Activated CD4-positive, alpha-beta T cell treated with anti-CD3 and anti-CD28 coated beads for 48 hours (primary cell): ENCODE measurements at regions not wholly inside any gene's neighbourhood (a gene's known extent, or its start where the extent isn't known, plus 50 kb on each side); places are given as distances from the start of the nearest gene placed in this dataset.

ENCODE experiments used
- DNase-seq: peaks from one replicate; pipeline ENCODE4 v3.0.0-alpha.2; 2020

DNA sequence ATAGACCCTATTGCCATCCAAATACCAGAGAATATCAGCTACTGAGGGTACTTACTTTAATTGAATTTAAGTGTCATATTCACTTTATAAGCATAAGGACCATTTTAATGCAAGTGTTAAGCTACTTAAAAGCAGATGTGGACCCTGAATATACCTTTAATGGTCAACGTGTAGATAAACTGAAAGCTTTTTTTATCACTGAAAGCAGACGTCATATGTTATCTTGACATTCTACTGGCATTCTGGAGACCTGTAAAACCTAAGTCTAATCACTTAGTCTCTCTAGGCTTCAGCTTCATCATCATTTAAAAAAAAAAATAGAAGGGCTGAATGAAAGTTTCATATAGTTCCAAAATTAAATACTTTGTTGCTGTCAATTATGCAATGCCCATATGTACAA is 116.5 kb downstream of the ELAPOR2 start:
- no peak for DNase-seq

- no peak for DNase-seq
Observed at GRCh38 chr7:86942081-86942480, 117.4 kb downstream of the ELAPOR2 start.

GRCh38 chr7:86939197-86939814 is 120.1 kb downstream of the ELAPOR2 start:
- DNase-seq, result peak; percentile 45

GRCh38 chr7:86937363-86937878 is 122.0 kb downstream of the ELAPOR2 start:
- DNase-seq, result no peak

GRCh38 chr7:86933295-86933845 is 126.1 kb downstream of the ELAPOR2 start:
- DNase-seq, result no peak

DNA sequence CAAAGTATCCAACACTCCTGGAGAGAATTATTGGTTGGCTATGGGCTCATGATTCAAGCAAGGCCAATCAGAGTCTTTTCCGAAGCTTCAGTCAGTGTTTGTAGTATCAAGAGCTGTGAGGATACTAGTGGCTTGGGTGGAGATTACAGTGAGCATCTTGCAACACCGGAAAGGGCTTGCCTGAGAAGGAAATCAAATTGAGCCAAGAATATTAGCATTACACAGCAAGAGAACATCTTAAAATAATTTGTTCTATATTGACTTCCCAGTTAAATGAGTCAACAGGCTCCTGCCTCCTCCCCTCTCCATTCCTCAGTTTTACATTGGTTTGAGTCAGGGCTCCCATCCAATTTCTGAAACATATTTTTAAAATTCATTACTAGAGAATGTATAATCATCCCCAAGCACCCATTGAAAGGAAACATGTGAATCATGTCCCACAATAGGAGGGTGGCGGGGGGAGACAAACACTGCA is 127.4 kb downstream of the ELAPOR2 start:
- DNase-seq, result peak; percentile 37

DNA sequence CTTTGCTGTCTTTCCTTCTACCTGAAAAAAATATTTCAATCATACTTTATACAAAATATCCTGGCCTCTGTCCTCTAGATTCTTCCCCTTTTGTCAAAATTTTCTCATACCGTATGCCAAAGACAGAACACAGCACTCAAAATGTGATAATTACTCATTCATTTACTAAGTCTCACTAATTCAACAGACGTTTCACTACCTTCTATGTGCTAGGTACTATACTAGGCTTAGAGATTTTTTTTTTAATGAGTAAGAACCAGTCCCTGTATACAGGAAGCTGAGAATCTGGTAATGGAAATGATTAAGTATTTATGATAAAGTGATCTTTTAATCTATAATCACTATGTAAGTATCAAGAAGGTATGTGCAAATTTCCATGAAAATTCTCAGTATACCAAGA is 128.0 kb downstream of the ELAPOR2 start:
- no peak for DNase-seq

DNA sequence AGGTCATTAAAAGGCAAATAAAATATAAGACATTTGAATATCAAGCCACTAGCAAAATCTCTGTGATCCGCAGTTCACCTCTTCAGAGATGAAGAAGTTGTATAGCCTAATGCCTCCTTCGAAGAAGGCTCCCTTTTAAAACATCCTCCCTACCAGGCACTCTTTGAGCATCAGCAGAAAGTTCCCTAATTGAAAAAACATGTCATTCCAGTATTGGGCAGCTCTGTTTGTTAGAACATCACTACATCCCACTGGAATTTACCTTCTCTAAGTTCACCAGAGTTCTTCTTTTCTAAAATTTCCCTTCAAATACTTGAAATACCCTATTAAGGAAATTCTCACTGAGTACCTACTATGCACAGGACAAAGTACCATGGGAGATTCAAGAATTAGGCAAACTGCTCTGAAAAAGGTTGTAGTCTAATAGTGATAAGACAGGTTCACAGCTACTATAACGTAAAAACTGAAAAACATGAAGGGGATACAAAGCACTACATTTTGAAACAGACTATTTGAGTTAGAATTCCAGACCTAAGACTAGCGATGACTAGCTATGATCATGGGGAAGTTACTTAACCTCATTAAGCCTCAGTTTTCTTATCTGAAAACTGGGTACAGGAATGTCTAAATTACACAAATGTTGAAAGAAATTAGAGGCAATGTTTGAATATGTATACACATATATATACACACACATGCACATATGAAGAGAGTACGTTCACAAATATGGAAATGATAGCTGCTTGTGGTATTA is 128.7 kb downstream of the ELAPOR2 start:
- DNase-seq, result no peak

DNA sequence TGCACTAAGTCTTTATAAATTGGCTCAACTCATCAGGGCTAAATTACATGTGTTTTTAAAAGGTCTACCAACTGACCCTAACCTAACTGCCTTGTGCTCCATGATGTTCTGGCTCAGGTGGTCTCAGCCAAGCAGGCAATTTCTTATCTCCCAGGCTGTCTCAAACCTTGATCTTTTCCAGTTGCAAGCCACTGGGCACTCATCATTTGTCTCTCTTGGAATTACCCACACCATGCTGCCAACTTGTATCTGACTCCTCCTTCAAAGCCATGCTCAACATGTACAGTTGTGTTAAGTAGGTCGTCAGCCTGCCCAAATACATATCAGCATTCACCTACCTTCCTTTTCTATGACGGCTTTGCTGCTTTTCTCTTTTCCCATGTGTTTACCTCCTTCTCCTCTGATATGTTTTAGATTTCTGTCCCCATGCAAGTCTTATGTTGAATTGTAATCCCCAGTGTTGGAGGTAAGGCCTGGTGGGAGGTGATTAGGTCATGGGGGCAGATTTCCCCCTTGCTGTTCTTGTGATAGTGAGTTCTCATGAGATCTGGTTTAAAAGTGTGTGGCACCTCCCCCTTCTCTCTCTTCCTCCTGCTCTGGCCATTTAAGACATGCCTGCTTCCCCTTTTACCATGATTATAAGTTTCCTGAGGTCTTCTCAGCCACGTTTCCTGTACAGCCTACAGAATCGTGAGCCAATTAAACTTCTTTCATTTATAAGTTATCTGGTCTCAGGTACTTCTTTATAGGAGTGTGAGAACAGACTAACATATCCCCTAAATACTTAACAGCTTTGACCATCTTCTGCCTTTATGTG is 130.0 kb downstream of the ELAPOR2 start:
- no peak for DNase-seq

- no peak for DNase-seq
Observed at GRCh38 chr7:86928308-86928707, 131.1 kb downstream of the ELAPOR2 start.

DNA sequence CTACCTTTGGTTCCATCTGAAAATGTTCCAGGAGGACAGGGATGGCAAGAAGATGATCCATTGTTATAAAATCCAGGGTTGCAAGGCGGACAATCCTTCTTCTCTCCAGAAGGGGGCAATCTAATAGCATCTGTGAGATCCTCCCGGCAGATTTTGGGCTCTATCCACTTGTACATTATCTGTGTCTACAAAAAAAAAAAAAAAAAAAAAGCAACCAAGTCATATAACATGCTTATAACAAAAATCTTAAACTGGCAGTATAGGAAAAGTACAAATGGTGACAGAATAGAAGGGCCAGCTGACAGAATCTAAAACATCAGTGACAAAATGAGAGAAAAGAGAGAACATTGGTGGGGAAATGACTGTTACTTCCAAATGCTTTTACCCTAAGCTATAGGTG is 132.7 kb downstream of the ELAPOR2 start:
- DNase-seq, result peak; percentile 29

GRCh38 chr7:86925221-86925620 is 134.2 kb downstream of the ELAPOR2 start:
- no peak for DNase-seq

DNA sequence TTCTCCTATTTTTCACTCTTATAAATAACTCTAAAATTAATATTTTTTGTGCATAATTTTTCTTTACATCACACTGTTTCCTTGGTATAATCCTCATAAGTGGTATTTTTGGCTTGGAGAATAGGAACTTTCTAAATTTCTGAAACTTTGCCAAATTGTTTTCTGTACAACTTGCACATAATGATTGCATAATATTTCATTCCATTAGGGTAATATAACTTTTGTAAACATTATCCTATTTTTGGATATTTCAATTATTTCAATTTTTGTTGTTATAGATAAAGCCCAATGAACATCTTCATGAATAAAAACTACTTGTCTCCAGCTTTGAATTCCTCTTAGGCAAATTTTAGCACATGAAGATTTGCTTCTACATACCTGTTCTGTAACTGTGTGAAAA is 135.9 kb downstream of the ELAPOR2 start:
- DNase-seq, result no peak

- no peak for DNase-seq
Observed at GRCh38 chr7:86920154-86920553, 139.3 kb downstream of the ELAPOR2 start.

GRCh38 chr7:86918245-86918644 is 141.2 kb downstream of the ELAPOR2 start:
- DNase-seq, result no peak

DNA sequence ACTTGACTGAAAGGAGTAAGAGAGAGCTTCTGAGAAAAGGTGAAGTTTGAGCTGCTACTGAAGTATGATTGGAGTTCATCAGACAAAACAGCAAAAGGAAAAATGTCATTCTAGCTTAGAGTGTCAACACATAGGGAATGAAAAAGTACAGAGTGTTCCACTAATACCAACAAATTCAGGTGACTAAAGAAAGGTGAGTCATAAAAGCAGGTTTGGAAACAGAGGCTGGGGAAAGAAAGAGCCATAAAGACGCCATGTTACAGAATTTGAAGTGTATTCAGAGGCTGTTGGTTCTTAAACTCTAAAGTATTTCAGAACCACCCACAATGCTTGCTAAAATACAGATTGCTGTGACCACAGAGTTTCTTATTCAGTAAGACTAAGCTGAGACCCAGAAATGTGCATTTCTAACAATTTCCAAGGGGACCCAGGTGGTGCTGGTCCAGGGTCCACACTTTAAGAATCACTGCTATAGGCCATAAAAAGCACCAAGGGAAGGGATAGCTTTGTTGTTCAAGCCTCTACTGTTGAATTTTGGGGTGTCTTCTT is 143.1 kb downstream of the ELAPOR2 start:
- no peak for DNase-seq

DNA sequence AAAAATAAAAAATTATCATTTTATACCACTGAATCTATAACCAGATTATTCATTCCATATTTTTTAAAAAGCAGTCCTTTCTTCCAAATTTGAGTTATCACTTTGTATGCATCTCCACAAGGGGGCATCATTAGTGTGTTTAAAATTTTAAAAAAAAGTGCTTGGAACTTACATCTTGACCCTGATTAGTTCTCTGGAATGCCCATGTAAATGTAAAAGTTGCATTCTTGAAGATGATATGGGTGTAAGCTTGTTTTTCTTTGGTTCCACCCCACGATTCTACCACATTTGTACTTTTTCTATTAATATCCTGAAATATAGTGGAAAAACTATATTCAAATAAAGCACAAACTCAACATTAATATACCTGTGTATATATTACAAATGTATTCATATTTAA is 144.9 kb downstream of the ELAPOR2 start:
- DNase-seq, result no peak
